ENCODE measurements at regions not wholly inside any gene's neighbourhood (a gene's known extent, or its start where the extent isn't known, plus 50 kb on each side); places are given as distances from the start of the nearest gene placed in this dataset.

GRCh38 chr6:28736121-28736520 is 187.7 kb downstream of the TRIM27 start:
- no peak for DNase-seq (ENCODE audit: low read depth in 2 of 2)

GRCh38 chr6:28737750-28738395 is 185.9 kb downstream of the TRIM27 start:
- DNase-seq (ENCODE audit: low read depth in 2 of 2) = no peak

- no peak for DNase-seq (ENCODE audit: low read depth in 2 of 2)
Measured at GRCh38 chr6:28738396-28738765, 185.4 kb downstream of the TRIM27 start.

GRCh38 chr6:28741363-28741762 is 182.4 kb downstream of the TRIM27 start:
- no peak for DNase-seq (ENCODE audit: low read depth in 2 of 2)

- peak in 1 of 2 donors; percentile 17 for DNase-seq (ENCODE audit: low read depth in 2 of 2)
Measured at GRCh38 chr6:28742668-28743270, 181.0 kb downstream of the TRIM27 start.

- DNase-seq (ENCODE audit: low read depth in 2 of 2) = no peak
Measured at GRCh38 chr6:28743271-28743789, 180.5 kb downstream of the TRIM27 start.

GRCh38 chr6:28747083-28747630 is 176.6 kb downstream of the TRIM27 start:
- no peak for DNase-seq (ENCODE audit: low read depth in 2 of 2)

- no peak for DNase-seq (ENCODE audit: low read depth in 2 of 2)
Measured at GRCh38 chr6:28747631-28748157, 176.1 kb downstream of the TRIM27 start.

GRCh38 chr6:28748192-28748591 is 175.6 kb downstream of the TRIM27 start:
- DNase-seq (ENCODE audit: low read depth in 2 of 2) = no peak

GRCh38 chr6:28750926-28751458 is 172.8 kb downstream of the TRIM27 start:
- no peak for DNase-seq (ENCODE audit: low read depth in 2 of 2)

GRCh38 chr6:28751514-28751913 is 172.3 kb downstream of the TRIM27 start:
- no peak for DNase-seq (ENCODE audit: low read depth in 2 of 2)

GRCh38 chr6:28751963-28752350 is 171.8 kb downstream of the TRIM27 start:
- no peak for DNase-seq (ENCODE audit: low read depth in 2 of 2)

GRCh38 chr6:28757429-28758045 is 166.2 kb downstream of the TRIM27 start:
- no peak for DNase-seq (ENCODE audit: low read depth in 2 of 2)

- no peak for DNase-seq (ENCODE audit: low read depth in 2 of 2)
Measured at GRCh38 chr6:28758046-28758817, 165.6 kb downstream of the TRIM27 start.

GRCh38 chr6:28758818-28759235 is 165.0 kb downstream of the TRIM27 start:
- DNase-seq (ENCODE audit: low read depth in 2 of 2) = no peak

GRCh38 chr6:28764014-28764723 is 159.6 kb downstream of the TRIM27 start:
- DNase-seq (ENCODE audit: low read depth in 2 of 2) = no peak

GRCh38 chr6:28764761-28765282 is 159.0 kb downstream of the TRIM27 start:
- no peak for DNase-seq (ENCODE audit: low read depth in 2 of 2)

GRCh38 chr6:28765978-28766351 is 157.8 kb downstream of the TRIM27 start:
- DNase-seq (ENCODE audit: low read depth in 2 of 2) = no peak

GRCh38 chr6:28766426-28766825 is 157.4 kb downstream of the TRIM27 start:
- DNase-seq (ENCODE audit: low read depth in 2 of 2) = no peak

- no peak for DNase-seq (ENCODE audit: low read depth in 2 of 2)
Measured at GRCh38 chr6:28767133-28767532, 156.7 kb downstream of the TRIM27 start.

GRCh38 chr6:28767691-28768090 is 156.1 kb downstream of the TRIM27 start:
- no peak for DNase-seq (ENCODE audit: low read depth in 2 of 2)
